A673 (cell line): ENCODE measurements at regions not wholly inside any gene's neighbourhood (a gene's known extent, or its start where the extent isn't known, plus 50 kb on each side); places are given as distances from the start of the nearest gene placed in this dataset.

Source experiments
- CTCF ChIP-seq: fragments of 300-800, 200-600 bp; sonication (generic); conservative IDR thresholded peaks from 2 replicates; pipeline ENCODE4 v1.5.1; 2017; ENCODE audit warnings: low read depth, mild to moderate bottlenecking, antibody characterized with exemption, low read length, moderate library complexity, mixed read lengths
- EZH2 ChIP-seq: fragments of 200-600 bp; sonication (generic); IDR thresholded peaks from 2 replicates; pipeline ENCODE4 v1.6.1; 2017; ENCODE audit warnings: borderline replicate concordance, low read depth, mild to moderate bottlenecking, mixed read lengths, antibody characterized with exemption, low read length; ENCODE audit not compliant: poor library complexity, severe bottlenecking

- TF ChIP-seq EZH2 (no peak), CTCF (no peak)
Observed at GRCh38 chr3:190252080-190252479, 70.2 kb downstream of the CLDN1 start.
